ENCODE measurements at regions not wholly inside any gene's neighbourhood (a gene's known extent, or its start where the extent isn't known, plus 50 kb on each side); places are given as distances from the start of the nearest gene placed in this dataset.

GRCh38 chr1:5511381-5512097 lies 480.7 kb downstream of the NPHP4 start:
- no peak for TF ChIP-seq POLR2AphosphoS5 (IDR thresholded peaks at IDR 0.05; ENCODE audit: low read depth)
- TF ChIP-seq JUNB (IDR thresholded peaks at IDR 0.05; ENCODE audit: unreplicated experiment), result no peak
- no peak for TF ChIP-seq ZNF114 (CRISPR knock-in tag; IDR thresholded peaks at IDR 0.05)
- no peak for TF ChIP-seq EZH2phosphoT487 (IDR thresholded peaks at IDR 0.05; ENCODE audit: unreplicated experiment)
- no peak for TF ChIP-seq NANOG (IDR thresholded peaks at IDR 0.05; ENCODE audit: borderline replicate concordance)
- TF ChIP-seq EZH2 (IDR thresholded peaks at IDR 0.05; ENCODE audit: low read depth, unreplicated experiment), result no peak
- TF ChIP-seq REST (IDR thresholded peaks at IDR 0.05; ENCODE audit: unreplicated experiment), result no peak
- no peak overlapping the region for H3K27ac Mint-ChIP-seq
- H3F3A ChIP-seq (replicated peaks; ENCODE audit: low read depth), result no peaks in the 10 kb centered on the region
- H3K27me3 Mint-ChIP-seq (ENCODE audit: insufficient read depth, low read depth, poor library complexity), result peaks cover 14% of the 10 kb centered on the region
- H3K4me1 ChIP-seq (ENCODE audit: insufficient read depth), result no peaks in the 10 kb centered on the region
- H3K9me2 ChIP-seq (ENCODE audit: insufficient read depth), result no peaks in the 10 kb centered on the region
- H3K79me2 ChIP-seq (replicated peaks; ENCODE audit: insufficient read depth), result no peaks in the 10 kb centered on the region
- no peaks in the 10 kb centered on the region for H3K36me3 ChIP-seq (ENCODE audit: insufficient read depth)
- no peak overlapping the region for H3K27ac ChIP-seq (ENCODE audit: low read depth)
- no peaks in the 10 kb centered on the region for H3K9me3 Mint-ChIP-seq
- no peak overlapping the region for H3K4me3 Mint-ChIP-seq
- DNase-seq (ENCODE audit: low spot score) (no peak), ATAC-seq (no peak)
- H2AFZ ChIP-seq, result no peak overlapping the region
- no peak overlapping the region for H3K4me3 ChIP-seq
- H4K20me1 ChIP-seq (replicated peaks; ENCODE audit: insufficient read depth), result no peaks in the 10 kb centered on the region
- H3K4me2 ChIP-seq, result no peak overlapping the region
- H3K27me3 ChIP-seq (ENCODE audit: insufficient read depth), result no peaks in the 10 kb centered on the region
- no peaks in the 10 kb centered on the region for H3K36me3 Mint-ChIP-seq (ENCODE audit: low read depth)
- H3K4me1 Mint-ChIP-seq, result peaks cover 11% of the 10 kb centered on the region; the same call in 2 of the 3 replicates

DNA sequence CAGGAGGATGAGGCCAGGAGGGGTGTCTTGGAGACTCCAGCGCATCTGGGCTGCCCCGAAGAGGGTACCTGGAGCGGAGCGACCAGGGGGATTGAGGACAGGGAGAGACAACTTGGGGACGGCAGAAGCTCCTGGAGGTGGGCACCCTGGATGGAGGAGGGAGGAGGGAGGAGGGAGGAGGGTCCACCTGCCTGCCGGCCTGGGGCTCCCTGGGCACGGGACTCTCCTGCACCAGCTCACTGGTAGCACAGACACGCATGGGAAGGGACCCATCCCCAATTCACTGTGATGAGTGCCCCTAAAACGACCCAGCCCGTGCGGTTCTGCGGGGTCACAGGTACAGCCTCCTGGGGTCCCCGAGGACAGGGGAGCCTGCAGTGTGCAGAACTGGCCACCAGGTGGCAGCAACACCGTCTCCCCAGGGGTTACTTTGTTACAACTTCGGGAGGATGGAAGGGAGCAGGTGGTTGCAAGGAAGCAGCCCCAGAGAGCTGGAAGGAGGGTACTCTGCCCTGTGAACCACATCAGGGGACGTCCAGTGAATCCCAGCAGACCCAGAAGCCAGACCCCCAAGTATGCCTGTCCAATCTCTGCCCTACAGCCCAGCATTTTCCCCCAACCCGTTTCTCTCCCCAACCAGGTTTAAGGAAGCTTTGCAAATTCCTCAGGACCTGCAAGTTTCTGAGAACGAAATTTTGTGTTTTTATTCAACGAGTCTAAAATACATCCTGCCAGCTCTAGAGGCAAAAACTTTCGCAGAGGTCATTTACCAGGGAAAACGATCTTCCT lies 482.4 kb downstream of the NPHP4 start:
- Mint-ChIP-seq H3K9me3 (no peaks in the 10 kb centered on the region), H3K4me1 (peaks cover 8% of the 10 kb centered on the region; the same call in 2 of the 3 replicates), H3K36me3 (ENCODE audit: low read depth) (no peaks in the 10 kb centered on the region), H3K4me3 (no peak overlapping the region), H3K27me3 (ENCODE audit: insufficient read depth, low read depth, poor library complexity) (peaks cover 13% of the 10 kb centered on the region), H3K27ac (no peak overlapping the region)
- DNase-seq (ENCODE audit: low spot score), result peak; percentile 34
- no peak overlapping the region for H3K27ac ChIP-seq (ENCODE audit: low read depth)
- H3K4me1 ChIP-seq (ENCODE audit: insufficient read depth), result no peaks in the 10 kb centered on the region
- H2AFZ ChIP-seq, result no peak overlapping the region
- no peaks in the 10 kb centered on the region for H3K9me2 ChIP-seq (ENCODE audit: insufficient read depth)
- ATAC-seq, result peak; percentile 91
- no peaks in the 10 kb centered on the region for H3F3A ChIP-seq (replicated peaks; ENCODE audit: low read depth)
- H3K36me3 ChIP-seq (ENCODE audit: insufficient read depth), result no peaks in the 10 kb centered on the region
- no peak overlapping the region for H3K4me2 ChIP-seq
- no peaks in the 10 kb centered on the region for H4K20me1 ChIP-seq (replicated peaks; ENCODE audit: insufficient read depth)
- H3K4me3 ChIP-seq, result no peak overlapping the region
- H3K27me3 ChIP-seq (ENCODE audit: insufficient read depth), result no peaks in the 10 kb centered on the region
- no peaks in the 10 kb centered on the region for H3K79me2 ChIP-seq (replicated peaks; ENCODE audit: insufficient read depth)
- no peak for TF ChIP-seq ZNF114 (CRISPR knock-in tag; IDR thresholded peaks at IDR 0.05)
- no peak for TF ChIP-seq NANOG (IDR thresholded peaks at IDR 0.05; ENCODE audit: borderline replicate concordance)
- no peak for TF ChIP-seq STAT1 (IDR thresholded peaks at IDR 0.05; ENCODE audit: unreplicated experiment)
- TF ChIP-seq, protein P1, sequence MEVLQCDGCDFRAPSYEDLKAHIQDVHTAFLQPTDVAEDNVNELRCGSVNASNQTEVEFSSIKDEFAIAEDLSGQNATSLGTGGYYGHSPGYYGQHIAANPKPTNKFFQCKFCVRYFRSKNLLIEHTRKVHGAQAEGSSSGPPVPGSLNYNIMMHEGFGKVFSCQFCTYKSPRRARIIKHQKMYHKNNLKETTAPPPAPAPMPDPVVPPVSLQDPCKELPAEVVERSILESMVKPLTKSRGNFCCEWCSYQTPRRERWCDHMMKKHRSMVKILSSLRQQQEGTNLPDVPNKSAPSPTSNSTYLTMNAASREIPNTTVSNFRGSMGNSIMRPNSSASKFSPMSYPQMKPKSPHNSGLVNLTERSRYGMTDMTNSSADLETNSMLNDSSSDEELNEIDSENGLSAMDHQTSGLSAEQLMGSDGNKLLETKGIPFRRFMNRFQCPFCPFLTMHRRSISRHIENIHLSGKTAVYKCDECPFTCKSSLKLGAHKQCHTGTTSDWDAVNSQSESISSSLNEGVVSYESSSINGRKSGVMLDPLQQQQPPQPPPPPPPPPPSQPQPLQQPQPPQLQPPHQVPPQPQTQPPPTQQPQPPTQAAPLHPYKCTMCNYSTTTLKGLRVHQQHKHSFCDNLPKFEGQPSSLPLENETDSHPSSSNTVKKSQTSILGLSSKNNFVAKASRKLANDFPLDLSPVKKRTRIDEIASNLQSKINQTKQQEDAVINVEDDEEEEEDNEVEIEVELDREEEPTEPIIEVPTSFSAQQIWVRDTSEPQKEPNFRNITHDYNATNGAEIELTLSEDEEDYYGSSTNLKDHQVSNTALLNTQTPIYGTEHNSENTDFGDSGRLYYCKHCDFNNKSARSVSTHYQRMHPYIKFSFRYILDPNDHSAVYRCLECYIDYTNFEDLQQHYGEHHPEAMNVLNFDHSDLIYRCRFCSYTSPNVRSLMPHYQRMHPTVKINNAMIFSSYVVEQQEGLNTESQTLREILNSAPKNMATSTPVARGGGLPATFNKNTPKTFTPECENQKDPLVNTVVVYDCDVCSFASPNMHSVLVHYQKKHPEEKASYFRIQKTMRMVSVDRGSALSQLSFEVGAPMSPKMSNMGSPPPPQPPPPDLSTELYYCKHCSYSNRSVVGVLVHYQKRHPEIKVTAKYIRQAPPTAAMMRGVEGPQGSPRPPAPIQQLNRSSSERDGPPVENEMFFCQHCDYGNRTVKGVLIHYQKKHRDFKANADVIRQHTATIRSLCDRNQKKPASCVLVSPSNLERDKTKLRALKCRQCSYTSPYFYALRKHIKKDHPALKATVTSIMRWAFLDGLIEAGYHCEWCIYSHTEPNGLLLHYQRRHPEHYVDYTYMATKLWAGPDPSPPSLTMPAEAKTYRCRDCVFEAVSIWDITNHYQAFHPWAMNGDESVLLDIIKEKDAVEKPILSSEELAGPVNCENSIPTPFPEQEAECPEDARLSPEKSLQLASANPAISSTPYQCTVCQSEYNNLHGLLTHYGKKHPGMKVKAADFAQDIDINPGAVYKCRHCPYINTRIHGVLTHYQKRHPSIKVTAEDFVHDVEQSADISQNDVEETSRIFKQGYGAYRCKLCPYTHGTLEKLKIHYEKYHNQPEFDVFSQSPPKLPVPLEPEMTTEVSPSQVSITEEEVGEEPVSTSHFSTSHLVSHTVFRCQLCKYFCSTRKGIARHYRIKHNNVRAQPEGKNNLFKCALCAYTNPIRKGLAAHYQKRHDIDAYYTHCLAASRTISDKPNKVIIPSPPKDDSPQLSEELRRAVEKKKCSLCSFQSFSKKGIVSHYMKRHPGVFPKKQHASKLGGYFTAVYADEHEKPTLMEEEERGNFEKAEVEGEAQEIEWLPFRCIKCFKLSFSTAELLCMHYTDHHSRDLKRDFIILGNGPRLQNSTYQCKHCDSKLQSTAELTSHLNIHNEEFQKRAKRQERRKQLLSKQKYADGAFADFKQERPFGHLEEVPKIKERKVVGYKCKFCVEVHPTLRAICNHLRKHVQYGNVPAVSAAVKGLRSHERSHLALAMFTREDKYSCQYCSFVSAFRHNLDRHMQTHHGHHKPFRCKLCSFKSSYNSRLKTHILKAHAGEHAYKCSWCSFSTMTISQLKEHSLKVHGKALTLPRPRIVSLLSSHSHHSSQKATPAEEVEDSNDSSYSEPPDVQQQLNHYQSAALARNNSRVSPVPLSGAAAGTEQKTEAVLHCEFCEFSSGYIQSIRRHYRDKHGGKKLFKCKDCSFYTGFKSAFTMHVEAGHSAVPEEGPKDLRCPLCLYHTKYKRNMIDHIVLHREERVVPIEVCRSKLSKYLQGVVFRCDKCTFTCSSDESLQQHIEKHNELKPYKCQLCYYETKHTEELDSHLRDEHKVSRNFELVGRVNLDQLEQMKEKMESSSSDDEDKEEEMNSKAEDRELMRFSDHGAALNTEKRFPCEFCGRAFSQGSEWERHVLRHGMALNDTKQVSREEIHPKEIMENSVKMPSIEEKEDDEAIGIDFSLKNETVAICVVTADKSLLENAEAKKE (CRISPR knock-in tag; IDR thresholded peaks at IDR 0.05), result no peak
- no peak for TF ChIP-seq EZH2 (IDR thresholded peaks at IDR 0.05; ENCODE audit: low read depth, unreplicated experiment)
- no peak for TF ChIP-seq JUNB (IDR thresholded peaks at IDR 0.05; ENCODE audit: unreplicated experiment)
